HG03280 (cell line): ENCODE measurements at regions not wholly inside any gene's neighbourhood (a gene's known extent, or its start where the extent isn't known, plus 50 kb on each side); places are given as distances from the start of the nearest gene placed in this dataset.
"Not testable (repeated sequence)": the region's sequence is repeated elsewhere in the genome, so short reads cannot be mapped to it uniquely, and the experiment has no call there.

Experiments used
- ATAC-seq: cut with Tn5 transposase; IDR thresholded peaks from one replicate; pipeline ENCODE4 v1.9.1; 2021; ENCODE audit warnings: mild to moderate bottlenecking, moderate library complexity; ENCODE audit not compliant: unreplicated experiment

GRCh38 chr10:130968511-130968910 is 343.0 kb downstream of the TCERG1L start:
- no peak for ATAC-seq

GRCh38 chr10:130968964-130969363 is 342.6 kb downstream of the TCERG1L start:
- ATAC-seq: no peak

GRCh38 chr10:130969700-130970099 is 341.8 kb downstream of the TCERG1L start:
- ATAC-seq: no peak

- ATAC-seq: no peak
Observed at GRCh38 chr10:130970341-130971122, 341.0 kb downstream of the TCERG1L start.

GRCh38 chr10:130971123-130971435 is 340.4 kb downstream of the TCERG1L start:
- no peak for ATAC-seq

- ATAC-seq: no peak
Observed at GRCh38 chr10:130973127-130973839, 338.2 kb downstream of the TCERG1L start.

- no peak for ATAC-seq
Observed at GRCh38 chr10:130974166-130974565, 337.4 kb downstream of the TCERG1L start.

- ATAC-seq: not testable (repeated sequence)
Observed at GRCh38 chr10:130975351-130975750, 336.2 kb downstream of the TCERG1L start.

- ATAC-seq: no peak
Observed at GRCh38 chr10:130982802-130983201, 328.7 kb downstream of the TCERG1L start.

GRCh38 chr10:130983749-130984148 is 327.8 kb downstream of the TCERG1L start:
- no peak for ATAC-seq

GRCh38 chr10:130984686-130985085 is 326.8 kb downstream of the TCERG1L start:
- no peak for ATAC-seq

- no peak for ATAC-seq
Observed at GRCh38 chr10:130985158-130985753, 326.3 kb downstream of the TCERG1L start.

GRCh38 chr10:130986846-130987245 is 324.7 kb downstream of the TCERG1L start:
- ATAC-seq: no peak

GRCh38 chr10:130987401-130987800 is 324.1 kb downstream of the TCERG1L start:
- no peak for ATAC-seq

GRCh38 chr10:130989670-130990232 is 321.8 kb downstream of the TCERG1L start:
- no peak for ATAC-seq

GRCh38 chr10:130990486-130990885 is 321.0 kb downstream of the TCERG1L start:
- ATAC-seq: no peak

GRCh38 chr10:130992802-130993523 is 318.6 kb downstream of the TCERG1L start:
- ATAC-seq: no peak

GRCh38 chr10:130993612-130994011 is 317.9 kb downstream of the TCERG1L start:
- ATAC-seq: no peak

GRCh38 chr10:130994191-130994590 is 317.3 kb downstream of the TCERG1L start:
- no peak for ATAC-seq

GRCh38 chr10:130994845-130995244 is 316.7 kb downstream of the TCERG1L start:
- ATAC-seq: no peak
